ENCODE measurements at regions not wholly inside any gene's neighbourhood (a gene's known extent, or its start where the extent isn't known, plus 50 kb on each side); places are given as distances from the start of the nearest gene placed in this dataset.

GRCh38 chr5:167773668-167774301 is 517.7 kb upstream of the WWC1 start:
- no peak for DNase-seq

- DNase-seq: no peak
These were observed 513.7 kb upstream of the WWC1 start for GRCh38 chr5:167777746-167778145.

GRCh38 chr5:167778228-167778627 is 513.2 kb upstream of the WWC1 start:
- no peak for DNase-seq

GRCh38 chr5:167779644-167780043 is 511.8 kb upstream of the WWC1 start:
- no peak for DNase-seq

GRCh38 chr5:167780177-167780576 is 511.3 kb upstream of the WWC1 start:
- no peak for DNase-seq

- no peak for DNase-seq
These were observed 508.2 kb upstream of the WWC1 start for GRCh38 chr5:167783145-167783817.

GRCh38 chr5:167785106-167785505 is 506.3 kb upstream of the WWC1 start:
- DNase-seq: no peak

GRCh38 chr5:167785901-167786300 is 505.5 kb upstream of the WWC1 start:
- DNase-seq: no peak

- DNase-seq: no peak
These were observed 504.4 kb upstream of the WWC1 start for GRCh38 chr5:167786871-167787578.

GRCh38 chr5:167790045-167790444 is 501.4 kb upstream of the WWC1 start:
- no peak for DNase-seq

- DNase-seq: no peak
These were observed 500.8 kb upstream of the WWC1 start for GRCh38 chr5:167790462-167791260.

- no peak for DNase-seq
These were observed 498.9 kb upstream of the WWC1 start for GRCh38 chr5:167792514-167792913.

- no peak for DNase-seq
These were observed 497.7 kb upstream of the WWC1 start for GRCh38 chr5:167793700-167794099.

- no peak for DNase-seq
These were observed 497.3 kb upstream of the WWC1 start for GRCh38 chr5:167794121-167794520.

- no peak for DNase-seq
These were observed 494.8 kb upstream of the WWC1 start for GRCh38 chr5:167796672-167797071.

GRCh38 chr5:167797933-167798332 is 493.5 kb upstream of the WWC1 start:
- no peak for DNase-seq

GRCh38 chr5:167798448-167798847 is 493.0 kb upstream of the WWC1 start:
- DNase-seq: no peak

- no peak for DNase-seq
These were observed 491.0 kb upstream of the WWC1 start for GRCh38 chr5:167800427-167800826.

GRCh38 chr5:167801999-167802398 is 489.4 kb upstream of the WWC1 start:
- no peak for DNase-seq

- no peak for DNase-seq
These were observed 488.6 kb upstream of the WWC1 start for GRCh38 chr5:167802755-167803431.

GRCh38 chr5:167804512-167805220 is 486.8 kb upstream of the WWC1 start:
- DNase-seq: no peak

- no peak for DNase-seq
These were observed 480.9 kb upstream of the WWC1 start for GRCh38 chr5:167810573-167810972.
